ENCODE measurements at regions not wholly inside any gene's neighbourhood (a gene's known extent, or its start where the extent isn't known, plus 50 kb on each side); places are given as distances from the start of the nearest gene placed in this dataset.

GRCh38 chr17:77865716-77866115 is 92.8 kb upstream of the TNRC6C start:
- no peak for TF ChIP-seq CTCF (IDR thresholded peaks at IDR 0.05)
- TF ChIP-seq POLR2A (IDR thresholded peaks at IDR 0.05), result no peak

All from breast epithelium (tissue), 3 donors.